GM18508 (cell line): ENCODE measurements at regions not wholly inside any gene's neighbourhood (a gene's known extent, or its start where the extent isn't known, plus 50 kb on each side); places are given as distances from the start of the nearest gene placed in this dataset.
"Not testable (repeated sequence)": the region's sequence is repeated elsewhere in the genome, so short reads cannot be mapped to it uniquely, and the experiment has no call there.

Source experiments
- ATAC-seq: cut with Tn5 transposase; IDR thresholded peaks from one replicate; pipeline ENCODE4 v1.9.1; 2021; ENCODE audit warnings: moderate number of reproducible peaks; ENCODE audit not compliant: insufficient read depth, unreplicated experiment

GRCh38 chr9:7636309-7636708 lies 163.3 kb downstream of the DMAC1 start:
- no peak for ATAC-seq

- ATAC-seq = not testable (repeated sequence)
Observed at GRCh38 chr9:7626571-7627029, 173.0 kb downstream of the DMAC1 start.

- ATAC-seq = no peak
Observed at GRCh38 chr9:7622481-7622880, 177.1 kb downstream of the DMAC1 start.

- ATAC-seq = no peak
Observed at GRCh38 chr9:7615344-7615743, 184.2 kb downstream of the DMAC1 start.

GRCh38 chr9:7613931-7614330 lies 185.6 kb downstream of the DMAC1 start:
- no peak for ATAC-seq

- no peak for ATAC-seq
Observed at GRCh38 chr9:7608261-7608660, 191.3 kb downstream of the DMAC1 start.

GRCh38 chr9:7607421-7607820 lies 192.2 kb downstream of the DMAC1 start:
- no peak for ATAC-seq

GRCh38 chr9:7606591-7606990 lies 193.0 kb downstream of the DMAC1 start:
- no peak for ATAC-seq

- ATAC-seq = no peak
Observed at GRCh38 chr9:7601739-7602138, 197.8 kb downstream of the DMAC1 start.

- ATAC-seq = no peak
Observed at GRCh38 chr9:7597716-7598115, 201.9 kb downstream of the DMAC1 start.

GRCh38 chr9:7592321-7593316 lies 207.0 kb downstream of the DMAC1 start:
- ATAC-seq = no peak

GRCh38 chr9:7591501-7591900 lies 208.1 kb downstream of the DMAC1 start:
- no peak for ATAC-seq

- ATAC-seq = no peak
Observed at GRCh38 chr9:7580568-7580967, 219.0 kb downstream of the DMAC1 start.

- ATAC-seq = no peak
Observed at GRCh38 chr9:7579351-7579750, 220.2 kb downstream of the DMAC1 start.

- ATAC-seq = no peak
Observed at GRCh38 chr9:7578951-7579350, 220.6 kb downstream of the DMAC1 start.

GRCh38 chr9:7570107-7570720 lies 229.4 kb downstream of the DMAC1 start:
- peak; percentile 89 for ATAC-seq

- no peak for ATAC-seq
Observed at GRCh38 chr9:7567687-7568086, 231.9 kb downstream of the DMAC1 start.

- ATAC-seq = no peak
Observed at GRCh38 chr9:7561527-7562080, 238.0 kb downstream of the DMAC1 start.

GRCh38 chr9:7560669-7561305 lies 238.8 kb downstream of the DMAC1 start:
- no peak for ATAC-seq

- ATAC-seq = no peak
Observed at GRCh38 chr9:7554699-7555098, 244.9 kb downstream of the DMAC1 start.

GRCh38 chr9:7552706-7553105 lies 246.9 kb downstream of the DMAC1 start:
- ATAC-seq = not testable (repeated sequence)
